MM.1S (cell line): ENCODE measurements at regions not wholly inside any gene's neighbourhood (a gene's known extent, or its start where the extent isn't known, plus 50 kb on each side); places are given as distances from the start of the nearest gene placed in this dataset.

Source experiments
- EZH2 ChIP-seq: fragments of 300-600 bp; sonication (generic); optimal IDR thresholded peaks from 2 replicates; pipeline ENCODE3; 2017; ENCODE audit warnings: low read depth, mild to moderate bottlenecking, antibody characterized with exemption, low read length, mixed read lengths
- TF ChIP-seq, protein P1 (sequence below): fragments of 300-600 bp; sonication (generic); IDR thresholded peaks from 2 replicates; pipeline ENCODE4 v1.5.1; 2016; ENCODE audit warnings: antibody characterized with exemption, low read length, mixed read lengths

DNA sequence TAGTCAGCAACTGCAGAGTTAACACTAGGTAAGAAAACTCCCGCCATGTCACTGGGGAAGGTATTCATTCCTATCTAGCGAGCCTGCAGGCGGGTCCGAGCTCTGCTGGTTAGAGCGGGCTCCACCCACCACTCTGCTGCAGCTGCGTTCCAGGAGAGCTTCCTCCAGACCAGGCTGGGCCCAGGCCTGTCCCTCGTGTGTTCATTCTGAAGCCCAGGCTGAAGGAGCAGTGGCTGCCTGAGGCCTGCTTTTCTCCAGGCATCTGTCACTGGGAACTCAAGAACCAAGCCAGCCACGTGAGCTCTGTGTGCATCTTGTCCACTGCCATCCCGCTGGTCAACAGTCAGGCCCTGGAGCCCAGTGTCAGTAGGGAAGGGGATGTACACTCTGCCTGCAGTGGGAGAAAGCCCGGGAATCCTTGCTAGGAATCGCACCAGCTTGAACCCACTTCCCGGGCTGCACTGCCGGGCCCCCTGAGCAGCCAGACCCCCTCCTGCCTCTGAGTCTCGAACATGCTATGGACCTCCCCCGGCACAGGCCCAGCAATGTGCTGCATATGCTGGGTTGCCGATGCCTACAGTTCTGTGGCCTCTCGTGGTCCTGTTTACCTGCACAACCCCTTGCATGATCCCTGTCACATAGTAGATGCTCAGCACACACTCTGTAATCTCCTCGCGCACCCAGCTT lies 51.0 kb upstream of the ENPP7 start:
- TF ChIP-seq, protein P1, sequence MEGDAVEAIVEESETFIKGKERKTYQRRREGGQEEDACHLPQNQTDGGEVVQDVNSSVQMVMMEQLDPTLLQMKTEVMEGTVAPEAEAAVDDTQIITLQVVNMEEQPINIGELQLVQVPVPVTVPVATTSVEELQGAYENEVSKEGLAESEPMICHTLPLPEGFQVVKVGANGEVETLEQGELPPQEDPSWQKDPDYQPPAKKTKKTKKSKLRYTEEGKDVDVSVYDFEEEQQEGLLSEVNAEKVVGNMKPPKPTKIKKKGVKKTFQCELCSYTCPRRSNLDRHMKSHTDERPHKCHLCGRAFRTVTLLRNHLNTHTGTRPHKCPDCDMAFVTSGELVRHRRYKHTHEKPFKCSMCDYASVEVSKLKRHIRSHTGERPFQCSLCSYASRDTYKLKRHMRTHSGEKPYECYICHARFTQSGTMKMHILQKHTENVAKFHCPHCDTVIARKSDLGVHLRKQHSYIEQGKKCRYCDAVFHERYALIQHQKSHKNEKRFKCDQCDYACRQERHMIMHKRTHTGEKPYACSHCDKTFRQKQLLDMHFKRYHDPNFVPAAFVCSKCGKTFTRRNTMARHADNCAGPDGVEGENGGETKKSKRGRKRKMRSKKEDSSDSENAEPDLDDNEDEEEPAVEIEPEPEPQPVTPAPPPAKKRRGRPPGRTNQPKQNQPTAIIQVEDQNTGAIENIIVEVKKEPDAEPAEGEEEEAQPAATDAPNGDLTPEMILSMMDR, result no peak
- TF ChIP-seq EZH2, result no peak
